ENCODE measurements at regions not wholly inside any gene's neighbourhood (a gene's known extent, or its start where the extent isn't known, plus 50 kb on each side); places are given as distances from the start of the nearest gene placed in this dataset.
"Not testable (repeated sequence)": the region's sequence is repeated elsewhere in the genome, so short reads cannot be mapped to it uniquely, and the experiment has no call there.

- DNase-seq, result no peak
Observed at GRCh38 chr7:42720012-42720411, 191.9 kb downstream of the C7orf25 start.

GRCh38 chr7:42718466-42718865 lies 193.4 kb downstream of the C7orf25 start:
- not testable (repeated sequence) for DNase-seq

GRCh38 chr7:42714356-42714755 lies 197.5 kb downstream of the C7orf25 start:
- no peak for DNase-seq

- DNase-seq, result no peak
Observed at GRCh38 chr7:42709284-42709683, 202.6 kb downstream of the C7orf25 start.

- no peak for DNase-seq
Observed at GRCh38 chr7:42704710-42705109, 207.2 kb downstream of the C7orf25 start.

GRCh38 chr7:42702647-42703046 lies 209.2 kb downstream of the C7orf25 start:
- DNase-seq, result no peak

GRCh38 chr7:42700406-42701327 lies 211.2 kb downstream of the C7orf25 start:
- DNase-seq, result no peak

GRCh38 chr7:42699380-42700178 lies 212.3 kb downstream of the C7orf25 start:
- no peak for DNase-seq

GRCh38 chr7:42698600-42699374 lies 213.1 kb downstream of the C7orf25 start:
- DNase-seq, result no peak

GRCh38 chr7:42694894-42695507 lies 216.9 kb downstream of the C7orf25 start:
- DNase-seq, result peak; percentile 76

GRCh38 chr7:42693722-42694121 lies 218.1 kb downstream of the C7orf25 start:
- DNase-seq, result no peak

- DNase-seq, result no peak
Observed at GRCh38 chr7:42692621-42693020, 219.2 kb downstream of the C7orf25 start.

GRCh38 chr7:42690794-42691639 lies 220.9 kb downstream of the C7orf25 start:
- peak; percentile 70 for DNase-seq

GRCh38 chr7:42689626-42690025 lies 222.2 kb downstream of the C7orf25 start:
- no peak for DNase-seq

- no peak for DNase-seq
Observed at GRCh38 chr7:42688056-42688371, 223.9 kb downstream of the C7orf25 start.

- no peak for DNase-seq
Observed at GRCh38 chr7:42687211-42688055, 224.4 kb downstream of the C7orf25 start.

GRCh38 chr7:42686594-42687156 lies 225.2 kb downstream of the C7orf25 start:
- no peak for DNase-seq

GRCh38 chr7:42685911-42686310 lies 226.0 kb downstream of the C7orf25 start:
- no peak for DNase-seq

GRCh38 chr7:42677751-42678699 lies 233.8 kb downstream of the C7orf25 start:
- peak; percentile 32 for DNase-seq

Data from RPMI8226 (cell line).